CD14-positive monocyte (primary cell): ENCODE measurements at regions not wholly inside any gene's neighbourhood (a gene's known extent, or its start where the extent isn't known, plus 50 kb on each side); places are given as distances from the start of the nearest gene placed in this dataset.

Experiments used
- DNase-seq, 3 donors: peaks; one replicate each; pipeline ENCODE4 v3.0.0-alpha.2; 2011 to 2022
- H2AFZ ChIP-seq: 2 replicates; pipeline ENCODE4 v1.6.0; 2012; ENCODE audit warnings: mild to moderate bottlenecking, low read depth, low read length, inconsistent platforms; ENCODE audit not compliant: insufficient read depth, poor library complexity, severe bottlenecking
- H3K27ac ChIP-seq, 2 donors: 1 replicate in 1 of 2; 2 replicates in 1 of 2; pipeline ENCODE4 v1.5.1; 2012 to 2013; ENCODE audit warnings: low read length in 2 of 2, control low read depth in 1 of 2, inconsistent platforms in 1 of 2, low read depth in 1 of 2, mild to moderate bottlenecking in 1 of 2
- H3K27me3 ChIP-seq, 2 donors: one replicate each; pipeline versions ENCODE4 v1.6.0 to v1.6.1; 2011 to 2013; ENCODE audit warnings: low read length in 2 of 2; ENCODE audit not compliant: control insufficient read depth in 2 of 2, insufficient read depth in 2 of 2
- H3K36me3 ChIP-seq, 2 donors: replicated peaks in 1 of 2; 1 replicate in 1 of 2; 2 replicates in 1 of 2; pipeline versions ENCODE4 v1.5.1 to v1.6.1; 2012 to 2013; ENCODE audit warnings: low read length in 2 of 2, control low read depth in 1 of 2, inconsistent platforms in 1 of 2, mild to moderate bottlenecking in 1 of 2; ENCODE audit not compliant: insufficient read depth in 2 of 2, control insufficient read depth in 1 of 2
- H3K4me1 ChIP-seq, 2 donors: 1 replicate in 1 of 2; 2 replicates in 1 of 2; pipeline versions ENCODE4 v1.5.1 to v1.6.1; 2012 to 2013; ENCODE audit warnings: low read length in 2 of 2, control low read depth in 1 of 2, inconsistent platforms in 1 of 2, mild to moderate bottlenecking in 1 of 2, moderate library complexity in 1 of 2; ENCODE audit not compliant: insufficient read depth in 2 of 2, control insufficient read depth in 1 of 2
- H3K4me2 ChIP-seq: replicated peaks from 2 replicates; pipeline ENCODE3; 2012; ENCODE audit warnings: low read length, moderate library complexity, mild to moderate bottlenecking; ENCODE audit not compliant: poor library complexity, severe bottlenecking; ENCODE audit errors: extremely low read depth
- H3K4me3 ChIP-seq, 3 experiments: fragments of 200-600 bp in 1 of 3; sonication (generic) in 1 of 3; replicated peaks in 1 of 3; 1 replicate in 2 of 3; 2 replicates in 1 of 3; pipeline ENCODE4 v1.5.1; 2011 to 2013; ENCODE audit warnings: low read length in 3 of 3, mild to moderate bottlenecking in 3 of 3, control low read depth in 2 of 3, low read depth in 2 of 3, inconsistent platforms in 1 of 3, moderate library complexity in 1 of 3
- H3K79me2 ChIP-seq: 2 replicates; pipeline ENCODE4 v1.6.0; 2012; ENCODE audit warnings: mild to moderate bottlenecking, control low read depth, inconsistent platforms, low read length, moderate library complexity; ENCODE audit not compliant: insufficient read depth
- H3K9ac ChIP-seq: 2 replicates; pipeline ENCODE4 v1.6.0; 2017; ENCODE audit warnings: low read length, mild to moderate bottlenecking; ENCODE audit not compliant: insufficient read depth, poor library complexity, severe bottlenecking
- H3K9me3 ChIP-seq, 2 donors: replicated peaks in 1 of 2; 1 replicate in 1 of 2; 2 replicates in 1 of 2; pipeline versions ENCODE4 v1.5.1 to v1.6.1; 2012 to 2013; ENCODE audit warnings: low read length in 2 of 2, control low read depth in 1 of 2; ENCODE audit not compliant: control insufficient read depth in 1 of 2, insufficient read depth in 1 of 2
- H4K20me1 ChIP-seq: 2 replicates; pipeline ENCODE4 v1.6.0; 2012; ENCODE audit warnings: mild to moderate bottlenecking, low read length, control low read depth, moderate library complexity; ENCODE audit not compliant: insufficient read depth
- H3K27ac Mint-ChIP-seq, 7 donors: one replicate each; pipeline ENCODE4 v1.8.0; 2020; ENCODE audit warnings: mild to moderate bottlenecking in 7 of 7, mixed read lengths in 7 of 7, moderate library complexity in 6 of 7, inconsistent platforms in 2 of 7
- H3K27me3 Mint-ChIP-seq, 3 donors: one replicate each; pipeline ENCODE4 v1.8.0; 2021 to 2022; ENCODE audit warnings: low read depth in 3 of 3, mild to moderate bottlenecking in 3 of 3, mixed read lengths in 3 of 3, moderate library complexity in 3 of 3, inconsistent platforms in 1 of 3
- H3K36me3 Mint-ChIP-seq, 2 donors: one replicate each; pipeline ENCODE4 v1.8.0; 2020; ENCODE audit warnings: mixed read lengths in 2 of 2, inconsistent platforms in 1 of 2, mild to moderate bottlenecking in 1 of 2
- H3K4me1 Mint-ChIP-seq: one replicate; pipeline ENCODE4 v1.8.0; 2020; ENCODE audit warnings: mild to moderate bottlenecking, mixed read lengths
- H3K4me3 Mint-ChIP-seq, 2 donors: one replicate each; pipeline ENCODE4 v1.8.0; 2020; ENCODE audit warnings: mild to moderate bottlenecking in 2 of 2, mixed read lengths in 2 of 2, moderate library complexity in 1 of 2
- H3K9me3 Mint-ChIP-seq, 7 donors: one replicate each; pipeline ENCODE4 v1.8.0; 2020 to 2022; ENCODE audit warnings: mixed read lengths in 7 of 7, mild to moderate bottlenecking in 6 of 7, moderate library complexity in 6 of 7, inconsistent platforms in 2 of 7
- WGBS: methylation state at CpG from one replicate; pipeline ENCODE4 v1.1.5; 2013; ENCODE audit warnings: missing lambda C conversion rate; ENCODE audit not compliant: insufficient coverage; 5-methylcytosine and 5-hydroxymethylcytosine counted together
- intact Hi-C, 2 donors: fragments of 100-400 bp; cut with micrococcal nuclease; formaldehyde crosslinking; loops; one replicate each; pipeline versions ENCODE4 v1.15.0 to v1.15.1; 2023
- TF ChIP-seq, protein P1 (sequence below): fragments of 200-600 bp; IDR thresholded peaks from one replicate; pipeline ENCODE4 v1.8.0; 2022; ENCODE audit warnings: antibody characterized with exemption, mild to moderate bottlenecking

DNA sequence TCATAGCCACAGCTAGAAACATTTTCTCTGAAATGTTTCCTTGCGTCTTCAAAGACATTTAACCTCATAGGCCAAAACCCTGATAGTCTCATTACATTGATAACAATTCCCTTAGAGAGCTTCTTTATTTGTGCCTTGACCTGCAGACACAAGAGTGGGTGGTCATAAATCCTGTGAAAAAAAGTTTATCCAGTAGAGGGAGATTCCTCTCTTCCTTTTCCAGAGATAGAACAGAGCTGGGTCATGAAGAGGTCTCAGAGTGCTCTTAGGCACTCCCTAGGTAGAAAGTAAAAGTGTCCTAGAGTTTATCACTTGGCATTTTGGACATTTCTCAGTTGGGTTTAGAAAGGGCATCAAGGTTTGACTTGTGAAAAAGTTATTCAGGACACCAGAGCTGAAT is 426.1 kb downstream of the NUF2 start:
- WGBS = no CpG with 5 or more reads among the region's 1 CpG
- intact Hi-C loops = no loop called here
- Histone ChIP-seq H3K36me3 (no peaks in the 10 kb centered on the region), H3K27ac (no peak overlapping the region), H3K27me3 (no peaks in the 10 kb centered on the region), H2AFZ (no peak overlapping the region), H3K4me1 (no peaks in the 10 kb centered on the region), H3K79me2 (no peaks in the 10 kb centered on the region), H3K9me3 (peaks cover 15 to 21% of the 10 kb centered on the region in 2 donors), H4K20me1 (no peaks in the 10 kb centered on the region), H3K4me2 (no peak overlapping the region), H3K9ac (no peak overlapping the region), H3K4me3 (no peak overlapping the region)
- H3K27ac Mint-ChIP-seq = no peak overlapping the region
- no peak for DNase-seq
- TF ChIP-seq, protein P1, sequence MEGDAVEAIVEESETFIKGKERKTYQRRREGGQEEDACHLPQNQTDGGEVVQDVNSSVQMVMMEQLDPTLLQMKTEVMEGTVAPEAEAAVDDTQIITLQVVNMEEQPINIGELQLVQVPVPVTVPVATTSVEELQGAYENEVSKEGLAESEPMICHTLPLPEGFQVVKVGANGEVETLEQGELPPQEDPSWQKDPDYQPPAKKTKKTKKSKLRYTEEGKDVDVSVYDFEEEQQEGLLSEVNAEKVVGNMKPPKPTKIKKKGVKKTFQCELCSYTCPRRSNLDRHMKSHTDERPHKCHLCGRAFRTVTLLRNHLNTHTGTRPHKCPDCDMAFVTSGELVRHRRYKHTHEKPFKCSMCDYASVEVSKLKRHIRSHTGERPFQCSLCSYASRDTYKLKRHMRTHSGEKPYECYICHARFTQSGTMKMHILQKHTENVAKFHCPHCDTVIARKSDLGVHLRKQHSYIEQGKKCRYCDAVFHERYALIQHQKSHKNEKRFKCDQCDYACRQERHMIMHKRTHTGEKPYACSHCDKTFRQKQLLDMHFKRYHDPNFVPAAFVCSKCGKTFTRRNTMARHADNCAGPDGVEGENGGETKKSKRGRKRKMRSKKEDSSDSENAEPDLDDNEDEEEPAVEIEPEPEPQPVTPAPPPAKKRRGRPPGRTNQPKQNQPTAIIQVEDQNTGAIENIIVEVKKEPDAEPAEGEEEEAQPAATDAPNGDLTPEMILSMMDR = no peak
- H3K9me3 Mint-ChIP-seq = peaks cover 5 to 17% (median 11%) of the 10 kb centered on the region in 7 donors
- no peaks in the 10 kb centered on the region for H3K4me1 Mint-ChIP-seq
- H3K4me3 Mint-ChIP-seq = no peak overlapping the region
- H3K36me3 Mint-ChIP-seq = no peaks in the 10 kb centered on the region
- H3K27me3 Mint-ChIP-seq = peaks cover 0 to 2% (median 0%) of the 10 kb centered on the region in 3 donors

DNA sequence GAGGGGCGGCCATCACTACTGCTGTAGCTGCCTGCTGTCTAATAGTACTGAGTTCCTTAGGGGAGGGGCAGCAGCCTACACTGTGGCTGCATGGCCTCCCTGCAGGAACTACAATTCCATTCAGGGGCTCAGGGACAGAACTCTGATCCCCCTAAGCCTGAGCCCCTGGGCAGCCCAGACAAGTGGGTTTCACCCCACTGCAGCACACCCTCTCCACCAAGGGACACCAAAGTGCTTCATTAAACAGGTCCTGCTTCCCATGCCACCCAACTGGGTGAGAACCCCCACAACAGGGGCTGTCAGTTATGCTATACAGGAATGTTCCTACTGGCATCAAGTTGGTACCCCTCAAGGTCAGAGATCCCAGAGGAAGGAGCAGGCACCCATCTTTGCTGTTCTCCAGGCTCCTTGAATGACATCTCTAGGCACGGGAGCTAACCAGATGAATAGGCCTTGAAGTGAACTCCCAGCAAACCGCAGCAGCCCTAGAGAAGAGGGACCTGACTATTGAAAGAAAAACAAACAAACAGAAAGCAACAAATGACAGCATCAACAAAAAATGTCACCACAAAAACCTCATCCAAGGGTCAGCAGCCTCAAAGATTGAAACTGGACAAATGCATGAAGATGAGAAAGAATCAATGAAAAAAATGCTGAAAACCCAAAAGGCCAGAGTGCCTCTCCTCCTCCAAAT is 437.4 kb downstream of the NUF2 start:
- Histone ChIP-seq H3K9me3 (peaks cover 7 to 13% of the 10 kb centered on the region in 2 donors), H3K9ac (no peak overlapping the region), H3K4me3 (no peak overlapping the region), H3K27me3 (no peaks in the 10 kb centered on the region), H4K20me1 (no peaks in the 10 kb centered on the region), H3K4me2 (no peak overlapping the region), H3K79me2 (no peaks in the 10 kb centered on the region), H3K27ac (no peak overlapping the region), H2AFZ (no peak overlapping the region), H3K4me1 (no peaks in the 10 kb centered on the region), H3K36me3 (no peaks in the 10 kb centered on the region)
- intact Hi-C loops = no loop called here
- Mint-ChIP-seq H3K4me1 (no peaks in the 10 kb centered on the region), H3K9me3 (peaks cover 6 to 29% (median 18%) of the 10 kb centered on the region in 7 donors), H3K36me3 (no peaks in the 10 kb centered on the region), H3K4me3 (no peak overlapping the region), H3K27me3 (peaks cover 0 to 3% (median 0%) of the 10 kb centered on the region in 3 donors), H3K27ac (no peak overlapping the region)
- TF ChIP-seq, protein P1 = no peak
- WGBS = 83% methylated on average over 1 of the region's 3 CpGs
- no peak for DNase-seq
